K562 (cell line): ENCODE measurements at regions not wholly inside any gene's neighbourhood (a gene's known extent, or its start where the extent isn't known, plus 50 kb on each side); places are given as distances from the start of the nearest gene placed in this dataset.
A peak's percentile ranks its signal among the peaks of the same experiment; 100 is the strongest.

Source experiments
- ATAC-seq: fragments of 200-7000 bp; cut with Tn5 transposase; 3 replicates; pipeline ENCODE4 v1.9.1; 2020; ENCODE audit warnings: moderate library complexity
- BruUV-seq: library from RNA; stranded (reverse); fragments of 400-500 nt; replicated peaks from 2 replicates; lab custom pipeline; 2021; lab: Mats Ljungman, UMichigan
- CTCF ChIA-PET: fragments of 300-600 bp; formaldehyde crosslinking; extraction: SDS; loops from one replicate; lab custom pipeline; 2021; ENCODE audit warnings: low intra/inter-chr PET ratio; lab: Yijun Ruan, JAX
- POLR2A ChIA-PET: fragments of 300-600, 350-650 bp; sonication (Branson Sonifier 250); formaldehyde crosslinking; extraction: SDS; loops from one replicate; lab custom pipeline; 2021; ENCODE audit warnings: antibody characterized with exemption, inconsistent platforms; lab: Yijun Ruan, JAX
- DNase-seq, 4 experiments: peaks; one replicate each; pipeline versions ENCODE4 v3.0.0 to v3.0.0-alpha.2; 2011 to 2018; ENCODE audit warnings: low spot score in 3 of 4, mixed read lengths in 3 of 4; ENCODE audit errors: extremely low read depth in 1 of 4
- FAIRE-seq: peaks from 2 replicates; lab custom pipeline; 2011; peaks lifted over from hg19 to GRCh38; lab: Jason Lieb, UNC
- H2AFZ ChIP-seq: 2 replicates; pipeline ENCODE4 v1.6.0; 2011; ENCODE audit warnings: low read depth, low read length, control low read depth, inconsistent platforms
- H3K27ac ChIP-seq: fragments of 200-600 bp; 3 replicates; pipeline ENCODE4 v1.8.0; 2011; ENCODE audit warnings: low read depth, mild to moderate bottlenecking, control low read depth, inconsistent platforms, low read length, moderate library complexity, mixed read lengths; ENCODE audit errors: extremely low read depth
- H3K27me3 ChIP-seq, 2 experiments: fragments of 300-600 bp in 1 of 2; 2 replicates in 1 of 2; 3 replicates in 1 of 2; pipeline versions ENCODE4 v1.6.0 to v1.8.0; 2011; ENCODE audit warnings: inconsistent platforms in 2 of 2, low read length in 2 of 2, mild to moderate bottlenecking in 1 of 2, mixed read lengths in 1 of 2, moderate library complexity in 1 of 2; ENCODE audit not compliant: control insufficient read depth in 2 of 2, insufficient read depth in 2 of 2
- H3K36me3 ChIP-seq: fragments of 300-600 bp; 3 replicates; pipeline ENCODE4 v1.8.0; 2011; ENCODE audit warnings: mild to moderate bottlenecking, low read length, inconsistent platforms; ENCODE audit not compliant: control insufficient read depth, insufficient read depth
- H3K4me1 ChIP-seq, 2 experiments: fragments of 200-600 bp in 1 of 2; replicated peaks in 1 of 2; 2 replicates in 1 of 2; 3 replicates in 1 of 2; pipeline versions ENCODE4 v1.5.1 to v1.8.0; 2011; ENCODE audit warnings: inconsistent platforms in 2 of 2, low read length in 2 of 2, mild to moderate bottlenecking in 1 of 2, mixed read lengths in 1 of 2, moderate library complexity in 1 of 2; ENCODE audit not compliant: control insufficient read depth in 2 of 2, insufficient read depth in 2 of 2
- H3K4me2 ChIP-seq: 2 replicates; pipeline ENCODE4 v1.6.1; 2011; ENCODE audit warnings: low read length, control low read depth, inconsistent platforms, mixed read lengths; ENCODE audit not compliant: insufficient read depth
- H3K4me3 ChIP-seq: fragments of 200-600 bp; sonication (generic), shearing (Covaris generic); 2 replicates; pipeline ENCODE4 v1.5.1; 2016; ENCODE audit warnings: control low read depth, inconsistent platforms
- H3K79me2 ChIP-seq: fragments of 200-600 bp; 3 replicates; pipeline ENCODE4 v1.8.0; 2011; ENCODE audit warnings: low read length, inconsistent platforms; ENCODE audit not compliant: control insufficient read depth, insufficient read depth
- H3K9ac ChIP-seq, 2 experiments: 2 replicates each; pipeline versions ENCODE4 v1.6.0 to v1.6.1; 2011; ENCODE audit warnings: low read depth in 2 of 2, low read length in 2 of 2, control low read depth in 1 of 2, inconsistent platforms in 1 of 2, mild to moderate bottlenecking in 1 of 2, mixed read lengths in 1 of 2; ENCODE audit not compliant: insufficient read depth in 1 of 2
- H3K9me1 ChIP-seq: one replicate; pipeline ENCODE4 v1.6.0; 2011; ENCODE audit warnings: inconsistent platforms, mild to moderate bottlenecking, low read length, moderate library complexity; ENCODE audit not compliant: control insufficient read depth, insufficient read depth
- H3K9me3 ChIP-seq: replicated peaks from 2 replicates; pipeline ENCODE4 v1.5.1; 2011; ENCODE audit warnings: low read depth, low read length, inconsistent platforms; ENCODE audit not compliant: control insufficient read depth, insufficient read depth
- H4K20me1 ChIP-seq: replicated peaks from 2 replicates; pipeline ENCODE4 v1.6.1; 2011; ENCODE audit warnings: low read length, inconsistent platforms, mixed read lengths; ENCODE audit not compliant: control insufficient read depth, insufficient read depth
- CREB1 ChIP-seq, 2 experiments: sonication (generic) in 1 of 2; formaldehyde crosslinking in 1 of 2; IDR thresholded peaks; 2 replicates each; pipeline versions ENCODE4 v1.6.1 to v1.8.0; 2012 to 2022; ENCODE audit warnings: inconsistent platforms in 1 of 2, mild to moderate bottlenecking in 1 of 2, missing genetic modification reagents in 1 of 2, moderate library complexity in 1 of 2
- NR2C1 ChIP-seq, 2 experiments: fragments of 450-650 bp; IDR thresholded peaks; 2 replicates each; pipeline ENCODE4 v1.6.1; 2017; ENCODE audit warnings: mild to moderate bottlenecking in 2 of 2, antibody characterized with exemption in 1 of 2, inconsistent platforms in 1 of 2, missing compliant biosample characterization in 1 of 2, missing genetic modification characterization in 1 of 2
- PCBP1 ChIP-seq: fragments of 200-400 bp; formaldehyde crosslinking; IDR thresholded peaks from 2 replicates; pipeline ENCODE4 v1.6.1; 2018; ENCODE audit warnings: mild to moderate bottlenecking, low read depth, low read length; ENCODE audit not compliant: poor library complexity, severe bottlenecking
- POLR2B ChIP-seq: fragments of 450-650 bp; IDR thresholded peaks from 2 replicates; pipeline ENCODE4 v1.6.1; 2018; ENCODE audit warnings: low read depth; ENCODE audit not compliant: partially characterized antibody
- ZNF184 ChIP-seq: sonication (generic); formaldehyde crosslinking; IDR thresholded peaks from 2 replicates; pipeline ENCODE4 v1.5.0; 2020; ENCODE audit warnings: missing genetic modification reagents
- WGBS: fragments of 100-300 bp; shearing (Covaris generic); methylation state at CpG from one replicate; pipeline ENCODE4 v1.1.6; 2016; ENCODE audit warnings: low coverage, mixed read lengths; ENCODE audit not compliant: insufficient coverage; ENCODE audit errors: missing lambda C conversion rate; 5-methylcytosine and 5-hydroxymethylcytosine counted together
- in situ Hi-C: fragments of 300-500 bp; cut with MboI; formaldehyde crosslinking; loops from 4 replicates; pipeline ENCODE4 v1.15.0; 2018; ENCODE audit warnings: inconsistent platforms, mixed read lengths
- intact Hi-C: fragments of 100-400 bp; cut with micrococcal nuclease; formaldehyde crosslinking; loops from 2 replicates; pipeline ENCODE4 v1.14.2; 2022
- TF ChIP-seq, protein P1 (sequence below), 2 experiments: fragments of 450-650 bp in 1 of 2; sonication (generic) in 1 of 2; formaldehyde crosslinking in 1 of 2; IDR thresholded peaks in 1 of 2; conservative IDR thresholded peaks in 1 of 2; 2 replicates each; pipeline versions ENCODE4 v1.6.1 to v1.8.1; 2016 to 2023; ENCODE audit warnings: mild to moderate bottlenecking in 2 of 2, moderate library complexity in 2 of 2, inconsistent platforms in 1 of 2, missing genetic modification reagents in 1 of 2

DNA sequence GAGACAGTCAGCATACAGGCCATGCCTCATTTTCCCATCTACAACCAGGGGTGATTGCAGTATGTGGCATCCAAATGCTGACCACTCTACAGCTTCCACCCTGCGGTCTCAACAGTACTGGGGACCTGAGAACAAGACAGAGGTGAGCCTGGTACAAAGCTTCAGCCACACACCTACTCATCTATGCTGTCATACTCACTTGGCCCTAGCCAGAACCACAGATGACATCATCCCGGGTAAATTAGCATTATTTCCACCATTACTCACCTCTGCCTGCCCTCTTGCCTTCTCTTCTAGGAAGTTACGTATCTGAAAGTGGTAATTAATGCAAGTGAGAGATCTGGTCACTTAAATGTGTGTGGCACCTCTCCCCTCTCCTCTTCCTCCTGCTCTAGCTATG, 208.2 kb upstream of the ARL4C start:
- Histone ChIP-seq H3K79me2 (no peaks in the 10 kb centered on the region), H3K4me2 (no peak overlapping the region), H4K20me1 (no peaks in the 10 kb centered on the region), H3K27ac (no peak overlapping the region), H2AFZ (no peak overlapping the region), H3K9me3 (no peaks in the 10 kb centered on the region), H3K9ac (no peak overlapping the region), H3K4me1 (no peaks in the 10 kb centered on the region), H3K4me3 (no peak overlapping the region), H3K9me1 (no peaks in the 10 kb centered on the region), H3K27me3 (no peaks in the 10 kb centered on the region; a peak in 1 of 5 replicates), H3K36me3 (no peaks in the 10 kb centered on the region)
- POLR2A ChIA-PET = interaction anchor here (0.6 kb wide), 1 partner anchor 13 kb away, joined by 3 read pairs; no protein-coding TSS in a partner anchor
- in situ Hi-C loops = no loop called here
- BruUV-seq = no TSS peak
- DNase-seq (no peak), ATAC-seq (no peak), FAIRE-seq (no peak)
- TF ChIP-seq NR2C1 (IDR thresholded peaks at IDR 0.05) = no peak
- TF ChIP-seq NR2C1 (tag; IDR thresholded peaks at IDR 0.05) = no peak
- TF ChIP-seq, protein P1, sequence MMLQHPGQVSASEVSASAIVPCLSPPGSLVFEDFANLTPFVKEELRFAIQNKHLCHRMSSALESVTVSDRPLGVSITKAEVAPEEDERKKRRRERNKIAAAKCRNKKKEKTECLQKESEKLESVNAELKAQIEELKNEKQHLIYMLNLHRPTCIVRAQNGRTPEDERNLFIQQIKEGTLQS (IDR thresholded peaks at IDR 0.05) = peak; percentile 51; the same call in 1 of the 2 replicates
- TF ChIP-seq, protein P1 (CRISPR knock-in tag; conservative IDR thresholded peaks at IDR 0.05) = no peak
- CTCF ChIA-PET = no interaction called here
- WGBS = 7% methylated on average over 3 of the region's 3 CpGs
- intact Hi-C loops = no loop called here

DNA sequence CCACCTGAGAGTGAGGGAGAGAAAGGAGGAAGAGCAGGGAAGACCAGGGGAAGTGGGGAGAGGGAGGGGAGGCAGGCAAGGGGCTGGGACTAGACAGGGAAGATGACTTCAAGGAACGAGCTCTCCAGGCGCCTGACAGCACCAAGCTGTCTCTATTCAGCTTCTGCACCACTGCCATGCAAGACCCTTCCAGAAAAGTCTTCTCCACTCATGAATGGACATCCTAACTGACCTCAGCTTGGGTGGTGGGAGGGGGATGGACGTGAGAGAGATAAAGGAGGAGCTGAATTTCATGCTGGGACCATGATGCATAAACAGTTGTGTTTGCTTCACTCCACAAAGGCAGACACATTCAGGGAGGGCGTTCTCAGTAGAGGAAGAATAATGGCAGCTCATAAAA, 206.4 kb upstream of the ARL4C start:
- Histone ChIP-seq H3K27me3 (no peaks in the 10 kb centered on the region; a peak in 1 of 5 replicates), H3K9me1 (no peaks in the 10 kb centered on the region), H4K20me1 (no peaks in the 10 kb centered on the region), H3K4me2 (no peak overlapping the region), H2AFZ (no peak overlapping the region), H3K27ac (no peak overlapping the region), H3K4me1 (no peaks in the 10 kb centered on the region), H3K36me3 (no peaks in the 10 kb centered on the region), H3K4me3 (no peak overlapping the region), H3K79me2 (no peaks in the 10 kb centered on the region), H3K9ac (no peak overlapping the region), H3K9me3 (no peaks in the 10 kb centered on the region)
- in situ Hi-C loops (no loop called here), intact Hi-C loops (no loop called here)
- no TSS peak for BruUV-seq
- POLR2A ChIA-PET = no interaction called here
- CTCF ChIA-PET = no interaction called here
- no peak for FAIRE-seq
- WGBS = 0% methylated on average over 2 of the region's 4 CpGs
- no peak for DNase-seq
- no peak for ATAC-seq
- TF ChIP-seq CREB1 (IDR thresholded peaks at IDR 0.05) (no peak), CREB1 (CRISPR knock-in tag; IDR thresholded peaks at IDR 0.05) (no peak), PCBP1 (no peak), ZNF184 (CRISPR knock-in tag) (no peak), POLR2B (no peak)
